Omental fat pad (tissue), 3 donors: ENCODE measurements at regions not wholly inside any gene's neighbourhood (a gene's known extent, or its start where the extent isn't known, plus 50 kb on each side); places are given as distances from the start of the nearest gene placed in this dataset.

Experiments
- ATAC-seq: fragments of 150-250 bp; one replicate; pipeline ENCODE4 v1.9.1; 2016; ENCODE audit warnings: mild to moderate bottlenecking, moderate library complexity; ENCODE audit not compliant: low FRiP score
- DNase-seq: peaks from one replicate; pipeline ENCODE4 v3.0.0-alpha.2; 2019; ENCODE audit warnings: low spot score
- TF ChIP-seq, protein P1 (sequence below), 3 donors: fragments of 450-650 bp; IDR thresholded peaks; one replicate each; pipeline ENCODE4 v1.5.1; 2016 to 2017; ENCODE audit warnings: antibody characterized with exemption in 3 of 3, mild to moderate bottlenecking in 3 of 3, moderate library complexity in 2 of 3

GRCh38 chr4:178426871-178427270 is 984.6 kb upstream of the AGA start:
- DNase-seq (no peak), ATAC-seq (no peak)
- TF ChIP-seq, protein P1, sequence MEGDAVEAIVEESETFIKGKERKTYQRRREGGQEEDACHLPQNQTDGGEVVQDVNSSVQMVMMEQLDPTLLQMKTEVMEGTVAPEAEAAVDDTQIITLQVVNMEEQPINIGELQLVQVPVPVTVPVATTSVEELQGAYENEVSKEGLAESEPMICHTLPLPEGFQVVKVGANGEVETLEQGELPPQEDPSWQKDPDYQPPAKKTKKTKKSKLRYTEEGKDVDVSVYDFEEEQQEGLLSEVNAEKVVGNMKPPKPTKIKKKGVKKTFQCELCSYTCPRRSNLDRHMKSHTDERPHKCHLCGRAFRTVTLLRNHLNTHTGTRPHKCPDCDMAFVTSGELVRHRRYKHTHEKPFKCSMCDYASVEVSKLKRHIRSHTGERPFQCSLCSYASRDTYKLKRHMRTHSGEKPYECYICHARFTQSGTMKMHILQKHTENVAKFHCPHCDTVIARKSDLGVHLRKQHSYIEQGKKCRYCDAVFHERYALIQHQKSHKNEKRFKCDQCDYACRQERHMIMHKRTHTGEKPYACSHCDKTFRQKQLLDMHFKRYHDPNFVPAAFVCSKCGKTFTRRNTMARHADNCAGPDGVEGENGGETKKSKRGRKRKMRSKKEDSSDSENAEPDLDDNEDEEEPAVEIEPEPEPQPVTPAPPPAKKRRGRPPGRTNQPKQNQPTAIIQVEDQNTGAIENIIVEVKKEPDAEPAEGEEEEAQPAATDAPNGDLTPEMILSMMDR (IDR thresholded peaks at IDR 0.05), result no peak

DNA sequence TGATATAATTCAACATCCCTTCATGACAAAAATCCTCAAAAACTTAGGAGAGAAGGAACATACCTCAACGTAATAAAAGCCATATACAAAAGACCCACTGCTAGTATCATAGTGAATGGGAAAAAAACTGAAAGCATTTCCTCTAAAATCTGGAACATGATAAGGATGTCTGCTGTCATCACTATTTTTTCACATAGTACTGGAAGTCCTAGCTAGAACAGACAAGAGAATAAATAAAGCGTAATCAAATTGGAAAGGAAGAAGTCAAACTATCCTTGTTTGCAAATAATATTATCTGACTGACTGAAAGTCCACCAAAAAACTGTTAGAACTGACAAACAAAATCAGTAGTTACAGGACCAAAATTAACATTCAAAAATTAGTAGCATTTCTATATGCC is 985.4 kb upstream of the AGA start:
- TF ChIP-seq, protein P1 (IDR thresholded peaks at IDR 0.05), result no peak
- no peak for ATAC-seq
- no peak for DNase-seq

DNA sequence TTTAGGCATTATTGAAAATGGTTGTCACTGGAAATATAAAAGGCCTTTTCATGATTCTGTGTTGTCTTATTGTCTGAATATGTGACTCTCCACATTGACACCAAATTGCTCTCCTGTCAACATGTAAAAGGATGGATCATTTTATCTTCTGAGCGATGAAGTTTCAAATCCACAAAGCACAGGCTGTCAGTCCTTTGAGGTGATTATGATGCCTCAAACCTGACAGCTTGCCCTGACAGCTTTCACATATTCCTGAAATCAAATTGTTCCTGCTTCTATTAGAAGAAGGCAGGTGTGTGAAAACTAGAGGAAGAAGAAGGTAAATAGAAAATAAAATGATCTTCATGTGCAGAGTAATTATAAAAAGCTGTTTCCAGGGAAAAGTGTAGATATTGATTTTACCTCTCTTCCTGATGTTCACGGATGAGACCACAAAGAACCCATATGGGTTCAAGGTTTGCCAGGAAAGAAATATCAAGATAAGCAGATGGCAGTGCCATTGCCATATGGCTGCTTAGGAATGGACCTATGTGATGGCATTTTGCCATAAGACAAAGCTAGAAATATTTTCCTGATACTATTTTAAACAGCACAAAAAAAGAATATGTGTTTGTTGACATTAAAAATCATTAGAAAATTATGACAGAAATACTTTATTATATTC is 1006.3 kb upstream of the AGA start:
- DNase-seq (no peak), ATAC-seq (no peak)
- TF ChIP-seq, protein P1 (IDR thresholded peaks at IDR 0.05), result no peak

DNA sequence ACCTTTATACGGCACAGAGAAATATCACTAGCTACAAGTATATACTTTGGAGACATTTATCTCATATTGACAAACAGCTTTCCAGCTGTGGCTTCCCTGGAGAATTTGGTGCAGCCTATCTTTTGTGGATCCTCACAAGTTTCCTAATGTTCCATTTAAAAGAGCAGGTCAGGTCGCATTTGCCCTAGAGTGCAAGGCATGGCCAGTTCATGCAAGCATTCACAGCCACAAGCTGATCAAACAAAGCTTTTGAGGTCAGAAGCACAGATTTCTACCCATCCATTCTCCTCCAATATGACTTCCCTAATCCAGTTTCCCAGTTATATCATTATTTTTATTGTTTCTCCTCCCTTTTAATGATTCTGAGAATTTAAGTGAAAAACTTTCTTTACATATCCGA is 1008.4 kb upstream of the AGA start:
- DNase-seq (no peak), ATAC-seq (no peak)
- TF ChIP-seq, protein P1 (IDR thresholded peaks at IDR 0.05), result no peak

DNA sequence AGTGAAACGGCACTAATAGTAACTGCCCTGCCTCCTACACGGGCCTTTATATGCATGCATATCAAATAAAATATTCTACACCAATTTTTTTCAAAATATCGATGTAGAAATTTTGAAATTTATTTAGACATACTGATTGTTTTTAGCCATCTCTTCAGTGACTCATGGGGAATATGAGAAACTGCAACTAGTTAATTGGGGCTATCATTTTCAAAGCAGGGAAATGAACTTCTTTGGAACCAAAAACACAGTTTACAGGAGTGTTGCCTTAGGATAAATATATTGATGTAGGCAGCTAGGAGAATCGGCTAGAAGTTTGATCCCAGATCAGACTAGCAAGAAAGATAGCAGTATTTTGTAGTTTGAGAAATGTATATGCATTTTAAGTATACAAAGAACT is 1010.8 kb upstream of the AGA start:
- TF ChIP-seq, protein P1 (IDR thresholded peaks at IDR 0.05), result no peak
- no peak for DNase-seq
- no peak for ATAC-seq

- no peak for ATAC-seq
- DNase-seq, result no peak
- TF ChIP-seq, protein P1 (IDR thresholded peaks at IDR 0.05), result no peak
Measured at GRCh38 chr4:178457286-178457685, 1015.0 kb upstream of the AGA start.

GRCh38 chr4:178462710-178463109 is 1020.5 kb upstream of the AGA start:
- ATAC-seq (no peak), DNase-seq (no peak)
- TF ChIP-seq, protein P1 (IDR thresholded peaks at IDR 0.05), result no peak
